NCI-H524 treated with DMSO at 0.1 percent for 48 hours (cell line): ENCODE measurements at regions not wholly inside any gene's neighbourhood (a gene's known extent, or its start where the extent isn't known, plus 50 kb on each side); places are given as distances from the start of the nearest gene placed in this dataset.
"Not testable (repeated sequence)": the region's sequence is repeated elsewhere in the genome, so short reads cannot be mapped to it uniquely, and the experiment has no call there.

Source experiments
- DNase-seq: peaks from one replicate; lab custom pipeline; 2025; lab: John Stamatoyannopoulos, UW

GRCh38 chr2:34815052-34815741, 1216.1 kb upstream of the FAM98A start:
- DNase-seq = no peak

DNA sequence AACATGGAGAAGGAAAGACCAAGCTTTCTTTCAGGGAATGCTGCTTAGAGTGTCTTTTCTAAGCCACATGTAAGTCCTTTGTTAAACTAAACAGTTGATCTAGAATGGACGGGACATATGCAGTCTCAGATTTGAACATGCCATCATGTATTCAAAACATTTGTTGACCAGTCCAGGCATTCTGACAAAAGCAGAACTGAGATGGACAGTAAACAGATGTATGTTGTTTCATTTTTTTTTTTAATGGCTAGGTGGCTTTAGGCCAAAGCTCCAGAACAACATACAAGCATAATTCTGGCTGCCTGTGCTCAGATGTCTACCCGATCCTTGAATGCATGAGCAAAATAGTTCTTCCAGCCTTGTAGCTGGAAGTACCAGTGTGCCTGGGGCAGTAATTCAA, 1211.4 kb upstream of the FAM98A start:
- DNase-seq = no peak

GRCh38 chr2:34808426-34808825, 1209.3 kb upstream of the FAM98A start:
- DNase-seq = no peak

GRCh38 chr2:34806891-34807290, 1207.8 kb upstream of the FAM98A start:
- no peak for DNase-seq

DNA sequence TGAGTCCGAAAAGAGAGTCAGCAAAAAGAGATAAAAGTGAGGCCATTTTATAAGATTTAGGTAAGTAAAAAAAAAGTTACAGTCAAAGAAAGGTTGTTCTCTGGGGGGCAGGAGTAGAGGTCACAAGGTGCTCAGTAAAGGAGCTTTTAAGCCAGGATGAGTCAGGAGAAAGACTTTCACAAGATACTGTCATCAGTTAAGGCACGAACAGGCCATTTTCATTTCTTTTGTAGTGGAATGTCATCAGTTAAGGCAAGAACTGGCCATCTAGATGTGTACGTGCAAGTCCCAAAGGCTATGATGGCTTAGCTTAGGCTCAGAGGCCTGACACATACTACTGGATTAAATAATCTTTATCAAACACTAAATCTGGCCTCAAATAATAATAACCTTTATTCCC, 1207.3 kb upstream of the FAM98A start:
- no peak for DNase-seq

GRCh38 chr2:34799556-34799955, 1200.5 kb upstream of the FAM98A start:
- DNase-seq = no peak

GRCh38 chr2:34795586-34795985, 1196.5 kb upstream of the FAM98A start:
- not testable (repeated sequence) for DNase-seq

GRCh38 chr2:34789169-34789568, 1190.1 kb upstream of the FAM98A start:
- DNase-seq = no peak

GRCh38 chr2:34787341-34787740, 1188.2 kb upstream of the FAM98A start:
- no peak for DNase-seq

- DNase-seq = no peak
Measured at GRCh38 chr2:34785206-34785785, 1186.2 kb upstream of the FAM98A start.

DNA sequence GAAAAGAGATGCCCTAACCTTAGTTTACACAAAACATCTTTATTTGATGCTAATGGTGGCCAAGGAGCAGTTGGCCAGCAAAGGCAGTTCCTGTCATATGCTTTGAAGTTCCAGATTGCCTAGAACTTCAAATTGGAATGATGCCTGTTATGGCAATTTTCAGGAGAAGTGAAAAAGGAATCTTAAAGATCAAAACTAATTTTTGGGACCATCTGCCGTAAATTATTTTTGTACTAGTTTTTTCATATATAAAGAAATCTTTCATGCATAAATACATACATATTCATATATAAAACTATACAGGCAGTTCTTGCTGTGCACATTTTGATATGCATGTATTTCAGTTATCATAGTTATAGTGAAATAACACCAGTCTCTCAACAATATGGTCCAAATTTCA, 1185.6 kb upstream of the FAM98A start:
- no peak for DNase-seq

DNA sequence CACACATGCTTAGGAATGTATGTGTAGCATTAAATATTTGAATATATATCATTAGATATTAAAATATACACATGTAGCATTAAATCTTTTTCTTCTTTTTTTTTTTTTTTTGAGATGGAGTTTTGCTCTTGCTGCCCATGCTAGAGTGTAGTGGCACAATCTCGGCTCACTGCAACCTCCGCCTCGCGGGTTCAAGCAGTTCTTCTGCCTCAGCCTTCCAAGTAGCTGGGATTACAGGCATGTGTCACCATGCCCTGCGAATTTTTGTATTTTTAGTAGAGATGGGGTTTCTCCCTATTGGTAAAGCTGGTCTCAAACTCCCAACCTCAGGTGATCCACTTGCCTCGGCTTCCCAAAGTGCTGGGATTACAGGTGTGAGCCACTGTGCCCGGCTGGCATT, 1151.6 kb upstream of the FAM98A start:
- not testable (repeated sequence) for DNase-seq

DNA sequence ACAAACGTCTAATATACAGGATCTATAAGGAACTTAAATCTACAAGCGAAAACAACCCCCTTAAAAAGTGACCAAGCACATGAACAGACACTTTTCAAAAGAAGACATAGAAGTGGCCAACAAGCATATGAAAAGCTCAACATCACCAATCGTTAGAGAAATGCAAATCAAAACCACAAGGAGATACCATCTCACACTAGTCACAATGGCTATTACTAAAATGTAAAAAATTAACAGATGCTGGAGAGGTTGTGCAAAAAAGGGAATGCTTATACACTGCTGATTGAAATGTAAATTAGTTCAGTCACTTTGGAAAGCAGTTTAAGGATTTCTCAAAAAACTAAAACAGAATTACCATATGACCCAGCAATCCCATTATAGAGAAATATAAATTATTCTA, 1148.5 kb upstream of the FAM98A start:
- DNase-seq = no peak

GRCh38 chr2:34738691-34739090, 1139.6 kb upstream of the FAM98A start:
- no peak for DNase-seq

GRCh38 chr2:34737146-34737545, 1138.0 kb upstream of the FAM98A start:
- no peak for DNase-seq

- no peak for DNase-seq
Measured at GRCh38 chr2:34736482-34736881, 1137.4 kb upstream of the FAM98A start.

DNA sequence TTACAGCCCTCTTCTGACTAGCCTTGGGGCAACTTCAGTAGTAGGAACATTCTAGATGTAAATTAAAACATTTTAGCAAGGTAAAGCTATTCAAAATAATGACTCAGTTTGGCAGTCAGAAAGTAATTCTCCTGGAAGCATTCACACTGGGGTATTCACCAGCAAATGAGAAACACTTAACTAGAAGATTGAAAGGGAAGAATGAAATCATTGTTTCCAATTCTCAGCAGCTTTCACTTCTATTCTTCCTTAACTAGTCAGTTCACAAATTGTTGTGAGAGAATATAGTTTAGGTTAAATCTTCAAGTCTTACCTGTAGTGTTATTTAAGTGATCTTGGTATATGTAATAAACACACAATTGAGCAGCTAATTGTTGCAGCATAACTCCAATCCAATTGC, 1135.6 kb upstream of the FAM98A start:
- DNase-seq = no peak

GRCh38 chr2:34734042-34734441, 1134.9 kb upstream of the FAM98A start:
- DNase-seq = no peak

DNA sequence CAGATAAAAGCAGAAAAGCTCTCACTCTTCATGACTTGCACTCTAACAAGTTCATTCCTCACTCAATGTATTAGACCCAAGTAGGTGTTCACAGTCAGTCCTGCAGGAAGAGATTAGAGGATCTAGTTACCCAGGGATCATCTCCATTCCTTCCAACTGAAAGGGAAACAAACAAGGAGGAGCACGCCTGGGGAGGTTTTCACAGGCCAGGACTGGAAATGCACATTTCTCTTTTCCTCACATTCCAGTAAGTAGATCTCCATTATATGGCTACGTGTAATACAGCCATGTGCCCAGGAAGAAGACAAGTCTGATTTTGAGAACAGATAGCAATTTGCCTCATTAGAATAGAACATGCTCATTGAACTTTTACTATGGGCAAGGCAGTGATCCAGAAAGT, 1132.2 kb upstream of the FAM98A start:
- no peak for DNase-seq

DNA sequence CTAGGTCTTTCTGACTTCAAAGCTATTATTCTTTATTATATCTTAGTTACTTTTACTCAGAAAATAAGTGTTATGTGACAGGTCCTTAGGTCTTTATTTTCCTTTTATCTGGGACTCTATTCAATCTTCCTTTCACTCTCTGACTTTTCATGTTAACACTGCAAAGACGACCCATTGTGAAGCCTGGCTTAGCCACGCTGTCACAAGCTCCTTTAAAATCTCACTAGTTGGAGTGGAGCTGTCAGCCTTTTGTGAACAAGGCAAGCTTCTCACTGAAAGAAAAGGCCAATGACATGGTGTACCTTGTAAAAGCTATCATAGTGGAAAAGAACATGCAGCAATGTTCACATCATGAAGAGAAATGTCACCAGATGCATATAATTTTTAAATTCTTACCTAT, 1130.7 kb upstream of the FAM98A start:
- DNase-seq = no peak

DNA sequence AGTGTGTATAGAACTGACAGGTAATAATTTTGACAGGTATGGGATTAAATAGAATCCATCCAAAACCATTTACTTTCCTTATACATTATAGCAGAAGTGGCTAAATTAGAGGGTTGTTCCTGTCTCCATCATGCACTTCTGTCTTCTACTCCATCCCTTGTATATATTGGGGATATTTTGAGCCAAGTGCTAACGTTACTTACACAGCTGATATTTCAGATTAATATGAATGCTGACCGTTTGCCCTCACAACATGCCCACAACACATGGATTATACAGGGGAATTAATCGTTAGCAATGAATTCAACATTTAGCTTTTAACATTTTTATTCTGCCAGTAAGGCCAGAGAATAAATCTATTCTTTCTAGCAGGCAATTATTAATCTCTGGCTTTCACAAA, 1125.0 kb upstream of the FAM98A start:
- DNase-seq = no peak

DNA sequence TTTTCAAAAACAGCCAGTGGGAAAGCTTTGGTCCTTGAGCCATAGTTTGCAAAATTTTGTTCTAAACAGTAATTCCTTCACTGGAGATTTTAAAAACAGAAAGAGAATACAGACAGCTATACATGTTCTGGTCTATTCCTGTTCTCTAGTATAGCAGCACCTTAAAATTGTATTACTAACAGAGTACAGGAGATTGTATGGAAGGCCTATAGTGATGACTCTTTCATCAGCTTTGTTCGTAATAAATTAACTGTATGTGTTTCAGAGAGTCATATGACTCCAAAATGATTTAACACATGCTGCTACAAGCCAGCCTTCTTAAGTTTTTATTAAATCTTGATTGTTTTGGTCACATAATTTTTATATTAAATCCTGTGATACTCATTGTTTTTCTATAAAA, 1124.6 kb upstream of the FAM98A start:
- DNase-seq = no peak

- DNase-seq = no peak
Measured at GRCh38 chr2:34719206-34719605, 1120.1 kb upstream of the FAM98A start.

- no peak for DNase-seq
Measured at GRCh38 chr2:34705551-34706247, 1106.6 kb upstream of the FAM98A start.
